Astrocyte (in vitro differentiated cells and primary cell): ENCODE measurements at regions not wholly inside any gene's neighbourhood (a gene's known extent, or its start where the extent isn't known, plus 50 kb on each side); places are given as distances from the start of the nearest gene placed in this dataset.

Source experiments
- DNase-seq: peaks from one replicate; pipeline ENCODE4 v3.0.0-alpha.2; 2010; ENCODE audit warnings: low read depth
- FAIRE-seq: peaks from 2 replicates; lab custom pipeline; 2011; peaks lifted over from hg19 to GRCh38; lab: Jason Lieb, UNC
- H2AFZ ChIP-seq: 2 replicates; pipeline ENCODE4 v1.6.0; 2012; ENCODE audit warnings: low read depth, low read length, inconsistent platforms
- H3K27ac ChIP-seq: 2 replicates; pipeline ENCODE4 v1.5.1; 2011; ENCODE audit warnings: low read depth, low read length, inconsistent platforms
- H3K27me3 ChIP-seq: 2 replicates; pipeline ENCODE4 v1.6.0; 2011; ENCODE audit warnings: low read length, inconsistent platforms; ENCODE audit not compliant: insufficient read depth
- H3K36me3 ChIP-seq: 2 replicates; pipeline ENCODE4 v1.5.1; 2011; ENCODE audit warnings: low read length, inconsistent platforms; ENCODE audit not compliant: insufficient read depth
- H3K4me1 ChIP-seq: 2 replicates; pipeline ENCODE4 v1.5.1; 2011; ENCODE audit warnings: low read length, inconsistent platforms; ENCODE audit not compliant: insufficient read depth
- H3K4me2 ChIP-seq: 2 replicates; pipeline ENCODE4 v1.6.0; 2012; ENCODE audit warnings: low read length, inconsistent platforms
- H3K4me3 ChIP-seq: 2 replicates; pipeline ENCODE4 v1.5.1; 2011; ENCODE audit warnings: low read depth, mild to moderate bottlenecking, low read length, inconsistent platforms; ENCODE audit not compliant: insufficient read depth
- H3K79me2 ChIP-seq: 2 replicates; pipeline ENCODE4 v1.6.0; 2012; ENCODE audit warnings: mild to moderate bottlenecking, low read length, inconsistent platforms; ENCODE audit not compliant: insufficient read depth
- H3K9ac ChIP-seq: 2 replicates; pipeline ENCODE4 v1.6.0; 2012; ENCODE audit warnings: mild to moderate bottlenecking, low read length, inconsistent platforms
- H3K9me3 ChIP-seq: 2 replicates; pipeline ENCODE4 v1.5.1; 2012; ENCODE audit warnings: low read depth, mild to moderate bottlenecking, low read length, inconsistent platforms; ENCODE audit not compliant: insufficient read depth
- H4K20me1 ChIP-seq: 2 replicates; pipeline ENCODE4 v1.6.0; 2012; ENCODE audit warnings: low read length, inconsistent platforms; ENCODE audit not compliant: insufficient read depth
- H3K27ac Mint-ChIP-seq: one replicate; pipeline ENCODE4 v1.8.0; 2021; ENCODE audit warnings: mild to moderate bottlenecking, mixed read lengths; ENCODE audit not compliant: unreplicated experiment
- H3K27me3 Mint-ChIP-seq: one replicate; pipeline ENCODE4 v1.8.0; 2021; ENCODE audit warnings: low read depth, mixed read lengths; ENCODE audit not compliant: unreplicated experiment
- H3K36me3 Mint-ChIP-seq: one replicate; pipeline ENCODE4 v1.8.0; 2021; ENCODE audit warnings: low read depth, mixed read lengths; ENCODE audit not compliant: unreplicated experiment
- H3K4me1 Mint-ChIP-seq: one replicate; pipeline ENCODE4 v1.8.0; 2021; ENCODE audit warnings: low read depth, mixed read lengths; ENCODE audit not compliant: unreplicated experiment
- H3K4me3 Mint-ChIP-seq: one replicate; pipeline ENCODE4 v1.8.0; 2021; ENCODE audit warnings: mild to moderate bottlenecking, moderate library complexity, mixed read lengths; ENCODE audit not compliant: unreplicated experiment
- H3K9me3 Mint-ChIP-seq: one replicate; pipeline ENCODE4 v1.8.0; 2021; ENCODE audit warnings: mild to moderate bottlenecking, mixed read lengths; ENCODE audit not compliant: unreplicated experiment
- EZH2 ChIP-seq: IDR thresholded peaks from 2 replicates; pipeline ENCODE4 v1.6.1; 2012; ENCODE audit warnings: mild to moderate bottlenecking, low read length, inconsistent platforms; ENCODE audit not compliant: insufficient read depth
- TF ChIP-seq, protein P1 (sequence below): IDR thresholded peaks from 2 replicates; pipeline ENCODE4 v1.5.1; 2011; ENCODE audit warnings: low read depth, mild to moderate bottlenecking, inconsistent platforms, low read length, moderate library complexity; ENCODE audit not compliant: insufficient read depth

DNA sequence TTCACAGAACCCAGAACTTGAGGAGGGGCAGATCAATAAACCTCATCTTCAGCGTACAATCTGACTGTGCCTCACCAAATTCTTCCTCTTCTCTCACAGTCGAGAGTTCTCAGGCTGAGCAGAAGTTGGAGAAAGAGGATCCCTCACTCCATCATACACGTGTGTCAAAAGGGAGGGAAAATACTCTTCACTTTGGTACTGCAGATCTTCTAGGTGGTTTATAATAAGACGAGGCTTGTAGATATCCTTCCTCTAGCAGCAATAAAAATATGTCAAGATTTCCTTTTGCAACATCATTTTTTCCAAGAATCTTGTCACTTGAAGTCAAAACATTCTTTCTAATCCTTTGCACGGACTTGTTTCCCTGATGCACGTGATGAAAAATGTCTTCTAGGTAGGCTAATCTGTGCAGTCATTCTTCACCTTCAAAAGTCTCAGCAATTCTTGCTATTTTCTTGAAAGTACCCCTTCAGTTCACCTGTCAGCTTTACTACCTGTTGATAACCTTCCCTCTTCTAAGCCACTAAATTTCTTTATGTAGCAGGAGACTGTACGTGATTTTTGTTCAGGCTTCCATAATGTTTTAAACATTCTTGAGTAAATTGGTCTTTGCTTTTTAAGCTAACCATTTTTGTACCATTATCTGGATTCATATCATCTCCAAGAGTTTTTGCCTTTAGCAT is 214.1 kb downstream of the NUAK1 start:
- Histone ChIP-seq H3K79me2 (no peaks in the 10 kb centered on the region), H3K4me2 (no peak overlapping the region), H2AFZ (no peak overlapping the region), H3K36me3 (no peaks in the 10 kb centered on the region), H3K9ac (no peak overlapping the region), H3K4me3 (no peak overlapping the region), H4K20me1 (no peaks in the 10 kb centered on the region), H3K9me3 (no peaks in the 10 kb centered on the region), H3K27ac (no peak overlapping the region), H3K4me1 (peaks cover 12% of the 10 kb centered on the region), H3K27me3 (no peaks in the 10 kb centered on the region)
- no peak for DNase-seq
- Mint-ChIP-seq H3K4me3 (no peak overlapping the region), H3K9me3 (no peaks in the 10 kb centered on the region), H3K36me3 (no peaks in the 10 kb centered on the region), H3K27ac (no peak overlapping the region), H3K27me3 (no peaks in the 10 kb centered on the region), H3K4me1 (peaks cover 23% of the 10 kb centered on the region)
- no peak for TF ChIP-seq EZH2
- TF ChIP-seq, protein P1, sequence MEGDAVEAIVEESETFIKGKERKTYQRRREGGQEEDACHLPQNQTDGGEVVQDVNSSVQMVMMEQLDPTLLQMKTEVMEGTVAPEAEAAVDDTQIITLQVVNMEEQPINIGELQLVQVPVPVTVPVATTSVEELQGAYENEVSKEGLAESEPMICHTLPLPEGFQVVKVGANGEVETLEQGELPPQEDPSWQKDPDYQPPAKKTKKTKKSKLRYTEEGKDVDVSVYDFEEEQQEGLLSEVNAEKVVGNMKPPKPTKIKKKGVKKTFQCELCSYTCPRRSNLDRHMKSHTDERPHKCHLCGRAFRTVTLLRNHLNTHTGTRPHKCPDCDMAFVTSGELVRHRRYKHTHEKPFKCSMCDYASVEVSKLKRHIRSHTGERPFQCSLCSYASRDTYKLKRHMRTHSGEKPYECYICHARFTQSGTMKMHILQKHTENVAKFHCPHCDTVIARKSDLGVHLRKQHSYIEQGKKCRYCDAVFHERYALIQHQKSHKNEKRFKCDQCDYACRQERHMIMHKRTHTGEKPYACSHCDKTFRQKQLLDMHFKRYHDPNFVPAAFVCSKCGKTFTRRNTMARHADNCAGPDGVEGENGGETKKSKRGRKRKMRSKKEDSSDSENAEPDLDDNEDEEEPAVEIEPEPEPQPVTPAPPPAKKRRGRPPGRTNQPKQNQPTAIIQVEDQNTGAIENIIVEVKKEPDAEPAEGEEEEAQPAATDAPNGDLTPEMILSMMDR, result no peak
- FAIRE-seq, result no peak

DNA sequence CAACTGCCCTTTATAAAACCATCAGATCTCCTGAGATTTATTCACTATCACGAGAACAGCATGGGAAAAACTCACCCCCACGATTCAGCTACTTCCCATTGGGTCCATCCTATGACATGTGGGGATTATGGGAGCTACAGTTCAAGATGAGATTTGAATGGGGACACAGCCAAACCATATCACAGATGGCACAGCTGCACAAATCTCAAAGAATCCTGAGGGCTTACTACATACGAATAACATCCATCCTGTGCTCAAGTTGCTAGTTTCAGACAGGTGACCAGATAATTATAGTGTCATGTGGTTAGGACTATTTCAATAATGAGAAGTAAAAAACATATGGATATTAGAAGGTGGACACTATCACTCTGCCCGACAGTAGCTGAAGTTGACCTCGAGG is 211.2 kb downstream of the NUAK1 start:
- Histone ChIP-seq H3K9ac (no peak overlapping the region), H3K4me3 (no peak overlapping the region), H3K27ac (no peak overlapping the region), H4K20me1 (no peaks in the 10 kb centered on the region), H3K27me3 (no peaks in the 10 kb centered on the region), H3K4me1 (peaks cover 8% of the 10 kb centered on the region), H3K9me3 (no peaks in the 10 kb centered on the region), H3K36me3 (no peaks in the 10 kb centered on the region), H2AFZ (no peak overlapping the region), H3K79me2 (no peaks in the 10 kb centered on the region), H3K4me2 (no peak overlapping the region)
- FAIRE-seq, result no peak
- Mint-ChIP-seq H3K36me3 (peaks cover 2% of the 10 kb centered on the region), H3K4me1 (peaks cover 11% of the 10 kb centered on the region), H3K9me3 (no peaks in the 10 kb centered on the region), H3K27ac (no peak overlapping the region), H3K4me3 (no peak overlapping the region), H3K27me3 (no peaks in the 10 kb centered on the region)
- DNase-seq, result no peak
- TF ChIP-seq, protein P1, result no peak
- no peak for TF ChIP-seq EZH2

DNA sequence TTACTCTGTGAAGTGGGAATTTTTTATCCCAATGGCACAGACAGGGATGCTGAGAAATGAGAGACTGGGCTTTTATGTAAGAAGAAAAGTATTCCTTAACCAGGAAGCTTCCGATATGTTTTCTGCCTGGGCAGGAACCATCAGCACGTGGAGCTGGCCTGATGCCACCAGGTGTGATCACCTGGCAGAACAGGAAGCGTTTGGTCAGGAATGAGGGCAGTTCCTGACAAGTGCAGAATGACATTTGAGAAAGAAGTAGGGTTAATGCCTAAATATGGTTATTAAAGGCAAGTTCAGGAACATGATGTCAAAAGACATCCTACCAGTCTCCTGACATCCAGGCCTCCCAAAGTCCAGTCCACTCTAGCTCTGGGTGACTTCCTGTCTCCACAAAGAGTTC is 210.3 kb downstream of the NUAK1 start:
- DNase-seq (no peak), FAIRE-seq (peak; percentile 17)
- peaks cover 2% of the 10 kb centered on the region for H3K36me3 Mint-ChIP-seq
- Histone ChIP-seq H3K27ac (no peak overlapping the region), H2AFZ (no peak overlapping the region), H3K27me3 (no peaks in the 10 kb centered on the region), H3K9ac (no peak overlapping the region), H3K4me2 (no peak overlapping the region), H3K4me3 (no peak overlapping the region), H3K36me3 (no peaks in the 10 kb centered on the region), H3K4me1 (peaks cover 1% of the 10 kb centered on the region), H3K79me2 (no peaks in the 10 kb centered on the region), H4K20me1 (no peaks in the 10 kb centered on the region), H3K9me3 (no peaks in the 10 kb centered on the region)
- no peak for TF ChIP-seq EZH2
- TF ChIP-seq, protein P1, result no peak
- no peaks in the 10 kb centered on the region for H3K9me3 Mint-ChIP-seq
- no peak overlapping the region for H3K27ac Mint-ChIP-seq
- no peak overlapping the region for H3K4me3 Mint-ChIP-seq
- H3K27me3 Mint-ChIP-seq, result no peaks in the 10 kb centered on the region
- H3K4me1 Mint-ChIP-seq, result peaks cover 5% of the 10 kb centered on the region
